Neural progenitor cell (in vitro differentiated cells): ENCODE measurements at regions not wholly inside any gene's neighbourhood (a gene's known extent, or its start where the extent isn't known, plus 50 kb on each side); places are given as distances from the start of the nearest gene placed in this dataset.

Experiments
- DNase-seq: peaks from one replicate; pipeline ENCODE4 v3.0.0-alpha.2; 2016; ENCODE audit warnings: low spot score
- H2AFZ ChIP-seq: fragments of 200-600 bp; sonication (generic); replicated peaks from 2 replicates; pipeline ENCODE4 v1.6.1; 2016; ENCODE audit warnings: antibody characterized with exemption
- H3F3A ChIP-seq: fragments of 200-600 bp; sonication (generic); 2 replicates; pipeline ENCODE4 v1.6.1; 2016; ENCODE audit warnings: antibody characterized with exemption, low read depth
- H3K27ac ChIP-seq: fragments of 200-600 bp; sonication (generic); 2 replicates; pipeline ENCODE4 v1.5.1; 2016; ENCODE audit warnings: mild to moderate bottlenecking
- H3K27me3 ChIP-seq: fragments of 200-600 bp; sonication (generic); 2 replicates; pipeline ENCODE4 v1.6.1; 2016; ENCODE audit warnings: mild to moderate bottlenecking, moderate library complexity
- H3K36me3 ChIP-seq: fragments of 200-600 bp; sonication (generic); 2 replicates; pipeline ENCODE4 v1.5.1; 2016
- H3K4me1 ChIP-seq: fragments of 200-600 bp; sonication (generic); 2 replicates; pipeline ENCODE4 v1.6.1; 2016; ENCODE audit warnings: mixed run types
- H3K4me2 ChIP-seq: fragments of 200-600 bp; sonication (generic); 2 replicates; pipeline ENCODE4 v1.6.1; 2016
- H3K4me3 ChIP-seq: fragments of 200-600 bp; sonication (generic); 2 replicates; pipeline ENCODE4 v1.5.1; 2016
- H3K79me2 ChIP-seq: fragments of 200-600 bp; sonication (generic); 2 replicates; pipeline ENCODE4 v1.6.1; 2016; ENCODE audit warnings: low read depth
- H3K9ac ChIP-seq: fragments of 200-600 bp; sonication (generic); 2 replicates; pipeline ENCODE4 v1.6.1; 2016
- H3K9me3 ChIP-seq: fragments of 200-600 bp; sonication (generic); 2 replicates; pipeline ENCODE4 v1.5.1; 2016; ENCODE audit warnings: low read depth
- H4K20me1 ChIP-seq: fragments of 200-600 bp; sonication (generic); 2 replicates; pipeline ENCODE4 v1.6.1; 2016; ENCODE audit warnings: low read depth
- H3K27ac Mint-ChIP-seq: 3 replicates; pipeline ENCODE4 v1.8.0; 2021; ENCODE audit warnings: mixed read lengths
- H3K27me3 Mint-ChIP-seq: 2 replicates; pipeline ENCODE4 v1.8.0; 2022; ENCODE audit warnings: low read depth, mild to moderate bottlenecking, inconsistent platforms, moderate library complexity, mixed read lengths; ENCODE audit not compliant: insufficient read depth
- H3K36me3 Mint-ChIP-seq: 3 replicates; pipeline ENCODE4 v1.8.0; 2021; ENCODE audit warnings: mixed read lengths
- H3K4me1 Mint-ChIP-seq: 3 replicates; pipeline ENCODE4 v1.8.0; 2021; ENCODE audit warnings: mixed read lengths
- H3K4me3 Mint-ChIP-seq: 3 replicates; pipeline ENCODE4 v1.8.0; 2021; ENCODE audit warnings: mild to moderate bottlenecking, moderate library complexity, mixed read lengths
- H3K9me3 Mint-ChIP-seq: 3 replicates; pipeline ENCODE4 v1.8.0; 2020; ENCODE audit warnings: mixed read lengths
- CTCF ChIP-seq: fragments of 200-600 bp; sonication (generic); IDR thresholded peaks from 2 replicates; pipeline ENCODE4 v1.5.1; 2017; ENCODE audit warnings: antibody characterized with exemption, mild to moderate bottlenecking
- EZH2 ChIP-seq: fragments of 200-600 bp; sonication (generic); IDR thresholded peaks from 2 replicates; pipeline ENCODE4 v1.6.1; 2017; ENCODE audit warnings: antibody characterized with exemption, mild to moderate bottlenecking, moderate library complexity
- EZH2phosphoT487 ChIP-seq: fragments of 200-600 bp; sonication (generic); IDR thresholded peaks from 2 replicates; pipeline ENCODE4 v1.6.1; 2017; ENCODE audit warnings: antibody characterized with exemption

- no peak overlapping the region for H3K9ac ChIP-seq
- H3F3A ChIP-seq, result no peaks in the 10 kb centered on the region
- no peak for TF ChIP-seq EZH2phosphoT487
- no peaks in the 10 kb centered on the region for H3K9me3 ChIP-seq
- Mint-ChIP-seq H3K4me3 (no peak overlapping the region), H3K27ac (no peak overlapping the region), H3K27me3 (peaks cover 2% of the 10 kb centered on the region), H3K36me3 (no peaks in the 10 kb centered on the region), H3K4me1 (no peaks in the 10 kb centered on the region), H3K9me3 (no peaks in the 10 kb centered on the region)
- no peak overlapping the region for H2AFZ ChIP-seq
- no peak overlapping the region for H3K4me3 ChIP-seq
- H3K4me1 ChIP-seq, result no peaks in the 10 kb centered on the region
- H3K27ac ChIP-seq, result no peak overlapping the region
- no peak for DNase-seq
- no peaks in the 10 kb centered on the region for H3K27me3 ChIP-seq
- no peaks in the 10 kb centered on the region for H3K36me3 ChIP-seq
- no peaks in the 10 kb centered on the region for H3K79me2 ChIP-seq
- H3K4me2 ChIP-seq, result no peak overlapping the region
- no peaks in the 10 kb centered on the region for H4K20me1 ChIP-seq
Observed at GRCh38 chr2:133959066-133959465, 294.8 kb upstream of the MGAT5 start.

- Histone ChIP-seq H3K4me3 (no peak overlapping the region), H3K79me2 (no peaks in the 10 kb centered on the region), H3K9me3 (no peaks in the 10 kb centered on the region), H3F3A (no peaks in the 10 kb centered on the region), H3K27ac (no peak overlapping the region), H3K4me1 (no peaks in the 10 kb centered on the region), H2AFZ (no peak overlapping the region), H3K9ac (no peak overlapping the region), H3K27me3 (no peaks in the 10 kb centered on the region), H3K4me2 (no peak overlapping the region), H3K36me3 (no peaks in the 10 kb centered on the region), H4K20me1 (no peaks in the 10 kb centered on the region)
- Mint-ChIP-seq H3K4me1 (no peaks in the 10 kb centered on the region), H3K9me3 (no peaks in the 10 kb centered on the region), H3K27me3 (peaks cover under 1% of the 10 kb centered on the region), H3K4me3 (no peak overlapping the region), H3K27ac (no peak overlapping the region), H3K36me3 (no peaks in the 10 kb centered on the region)
- DNase-seq, result no peak
- TF ChIP-seq EZH2 (no peak), EZH2phosphoT487 (no peak), CTCF (no peak)
Observed at GRCh38 chr2:133966720-133967304, 287.1 kb upstream of the MGAT5 start.

GRCh38 chr2:133967326-133967725 is 286.5 kb upstream of the MGAT5 start:
- H3K27me3 Mint-ChIP-seq, result peaks cover 2% of the 10 kb centered on the region
- H3K4me2 ChIP-seq, result no peak overlapping the region
- H3K27ac Mint-ChIP-seq, result no peak overlapping the region
- H3K9ac ChIP-seq, result no peak overlapping the region
- H3K4me3 Mint-ChIP-seq, result no peak overlapping the region
- H3K36me3 Mint-ChIP-seq, result no peaks in the 10 kb centered on the region
- no peak for DNase-seq
- no peaks in the 10 kb centered on the region for H3K27me3 ChIP-seq
- no peaks in the 10 kb centered on the region for H3F3A ChIP-seq
- TF ChIP-seq CTCF (no peak), EZH2 (no peak), EZH2phosphoT487 (no peak)
- H4K20me1 ChIP-seq, result no peaks in the 10 kb centered on the region
- H3K36me3 ChIP-seq, result no peaks in the 10 kb centered on the region
- no peaks in the 10 kb centered on the region for H3K4me1 ChIP-seq
- H3K9me3 Mint-ChIP-seq, result no peaks in the 10 kb centered on the region
- no peaks in the 10 kb centered on the region for H3K4me1 Mint-ChIP-seq
- H3K9me3 ChIP-seq, result no peaks in the 10 kb centered on the region
- H2AFZ ChIP-seq, result no peak overlapping the region
- no peak overlapping the region for H3K27ac ChIP-seq
- H3K79me2 ChIP-seq, result no peaks in the 10 kb centered on the region
- H3K4me3 ChIP-seq, result no peak overlapping the region

GRCh38 chr2:133968446-133968845 is 285.4 kb upstream of the MGAT5 start:
- Histone ChIP-seq H3K27ac (no peak overlapping the region), H3F3A (no peaks in the 10 kb centered on the region), H4K20me1 (no peaks in the 10 kb centered on the region), H3K4me2 (no peak overlapping the region), H2AFZ (no peak overlapping the region), H3K79me2 (no peaks in the 10 kb centered on the region), H3K9ac (no peak overlapping the region), H3K27me3 (no peaks in the 10 kb centered on the region), H3K36me3 (no peaks in the 10 kb centered on the region), H3K4me3 (no peak overlapping the region), H3K9me3 (no peaks in the 10 kb centered on the region), H3K4me1 (no peaks in the 10 kb centered on the region)
- no peak for DNase-seq
- Mint-ChIP-seq H3K27me3 (peaks cover 2% of the 10 kb centered on the region), H3K36me3 (no peaks in the 10 kb centered on the region), H3K4me1 (no peaks in the 10 kb centered on the region), H3K27ac (no peak overlapping the region), H3K4me3 (no peak overlapping the region), H3K9me3 (no peaks in the 10 kb centered on the region)
- TF ChIP-seq EZH2phosphoT487 (no peak), CTCF (no peak), EZH2 (no peak)
